ENCODE measurements at regions not wholly inside any gene's neighbourhood (a gene's known extent, or its start where the extent isn't known, plus 50 kb on each side); places are given as distances from the start of the nearest gene placed in this dataset.

DNA sequence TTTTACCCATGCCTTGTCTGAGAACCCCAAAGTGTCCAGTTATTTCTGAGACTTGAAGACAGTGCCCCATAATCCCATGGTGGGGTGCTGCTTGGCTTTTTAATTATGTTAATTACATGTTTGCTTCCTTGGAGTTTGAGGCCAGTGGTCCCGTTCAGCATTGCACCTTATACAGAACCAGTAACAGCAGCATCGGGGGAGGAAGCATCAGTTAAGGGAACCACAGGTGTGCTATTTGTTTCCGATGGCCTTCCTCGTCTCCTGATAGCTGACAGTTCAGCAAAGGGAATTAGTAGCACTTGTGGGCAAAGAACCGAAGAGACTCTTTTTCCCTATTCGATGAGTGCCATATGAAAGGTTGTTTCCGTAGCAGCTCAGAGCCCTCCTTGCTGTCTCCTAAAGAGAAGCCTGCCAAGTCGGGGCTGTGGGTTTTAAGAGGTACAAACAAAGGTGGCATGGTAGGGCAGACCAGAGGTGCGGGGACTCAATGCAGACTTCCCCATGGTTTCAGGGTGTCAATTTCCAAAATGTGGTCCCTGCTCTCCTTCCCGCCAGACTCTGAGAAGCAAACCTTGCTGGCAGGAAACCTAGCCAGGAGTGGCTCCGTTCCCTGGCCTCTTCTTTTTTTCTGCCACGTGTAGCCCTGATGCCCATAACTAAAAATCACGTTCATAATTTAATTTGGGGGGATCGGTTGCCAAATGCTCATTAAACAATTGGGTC, 225.2 kb upstream of the TSHZ3 start:
- DNase-seq (ENCODE audit: low read depth, low spot score) = peak; percentile 25
- Histone ChIP-seq H3K4me3 (ENCODE audit: low read length) (no peak overlapping the region), H3K27ac (ENCODE audit: low read length) (no peak overlapping the region), H3K4me1 (ENCODE audit: control insufficient read depth, insufficient read depth, low read length) (no peaks in the 10 kb centered on the region), H3K27me3 (ENCODE audit: control insufficient read depth, insufficient read depth, low read length) (no peaks in the 10 kb centered on the region), H3K36me3 (ENCODE audit: control insufficient read depth, insufficient read depth, low read length) (no peaks in the 10 kb centered on the region), H3K9me3 (ENCODE audit: control insufficient read depth, insufficient read depth, low read length) (no peaks in the 10 kb centered on the region)
- WGBS (ENCODE audit: insufficient coverage, insufficient read length) = no CpG with 5 or more reads among the region's 14 CpGs

GRCh38 chr19:31575846-31576335, 226.7 kb upstream of the TSHZ3 start:
- H3K9me3 ChIP-seq (ENCODE audit: control insufficient read depth, insufficient read depth, low read length) = no peaks in the 10 kb centered on the region
- H3K36me3 ChIP-seq (ENCODE audit: control insufficient read depth, insufficient read depth, low read length) = no peaks in the 10 kb centered on the region
- no peaks in the 10 kb centered on the region for H3K27me3 ChIP-seq (ENCODE audit: control insufficient read depth, insufficient read depth, low read length)
- no peak overlapping the region for H3K27ac ChIP-seq (ENCODE audit: low read length)
- no peak overlapping the region for H3K4me3 ChIP-seq (ENCODE audit: low read length)
- H3K4me1 ChIP-seq (ENCODE audit: control insufficient read depth, insufficient read depth, low read length) = no peaks in the 10 kb centered on the region
- WGBS (ENCODE audit: insufficient coverage, insufficient read length) = no CpG with 5 or more reads among the region's 11 CpGs
- no peak for DNase-seq (ENCODE audit: low read depth, low spot score)

DNA sequence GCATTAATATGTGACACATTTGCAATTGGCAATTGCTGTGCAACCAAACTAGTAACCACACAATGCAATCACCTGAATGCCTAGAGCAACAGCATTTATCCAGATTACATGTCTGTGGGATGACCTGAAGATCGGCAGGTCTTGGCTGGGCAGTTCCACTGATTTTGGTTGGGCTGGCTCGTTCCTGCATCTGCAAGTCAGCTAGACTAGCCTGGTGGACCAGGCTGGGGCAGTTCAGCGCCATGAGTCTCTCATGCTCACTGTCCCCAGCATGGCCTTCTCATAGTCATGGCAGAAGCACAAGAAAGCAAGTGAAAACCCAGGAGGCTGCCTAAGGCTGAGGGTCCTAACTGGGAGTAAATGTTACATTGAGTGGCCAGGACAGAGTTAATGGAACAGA, 229.1 kb upstream of the TSHZ3 start:
- no peak for DNase-seq (ENCODE audit: low read depth, low spot score)
- no CpG with 5 or more reads among the region's 3 CpGs for WGBS (ENCODE audit: insufficient coverage, insufficient read length)
- Histone ChIP-seq H3K4me1 (ENCODE audit: control insufficient read depth, insufficient read depth, low read length) (no peaks in the 10 kb centered on the region), H3K4me3 (ENCODE audit: low read length) (no peak overlapping the region), H3K27ac (ENCODE audit: low read length) (no peak overlapping the region), H3K27me3 (ENCODE audit: control insufficient read depth, insufficient read depth, low read length) (no peaks in the 10 kb centered on the region), H3K9me3 (ENCODE audit: control insufficient read depth, insufficient read depth, low read length) (no peaks in the 10 kb centered on the region), H3K36me3 (ENCODE audit: control insufficient read depth, insufficient read depth, low read length) (no peaks in the 10 kb centered on the region)

GRCh38 chr19:31583148-31583547, 233.9 kb upstream of the TSHZ3 start:
- Histone ChIP-seq H3K4me1 (ENCODE audit: control insufficient read depth, insufficient read depth, low read length) (no peaks in the 10 kb centered on the region), H3K27me3 (ENCODE audit: control insufficient read depth, insufficient read depth, low read length) (no peaks in the 10 kb centered on the region), H3K36me3 (ENCODE audit: control insufficient read depth, insufficient read depth, low read length) (no peaks in the 10 kb centered on the region), H3K27ac (ENCODE audit: low read length) (no peak overlapping the region), H3K9me3 (ENCODE audit: control insufficient read depth, insufficient read depth, low read length) (no peaks in the 10 kb centered on the region), H3K4me3 (ENCODE audit: low read length) (no peak overlapping the region)
- no peak for DNase-seq (ENCODE audit: low read depth, low spot score)
- whole genome bisulfite sequencing (ENCODE audit: insufficient coverage, insufficient read length) = no CpG with 5 or more reads among the region's 1 CpG

GRCh38 chr19:31586282-31586681, 237.0 kb upstream of the TSHZ3 start:
- no peak overlapping the region for H3K4me3 ChIP-seq (ENCODE audit: low read length)
- no peaks in the 10 kb centered on the region for H3K9me3 ChIP-seq (ENCODE audit: control insufficient read depth, insufficient read depth, low read length)
- no peaks in the 10 kb centered on the region for H3K36me3 ChIP-seq (ENCODE audit: control insufficient read depth, insufficient read depth, low read length)
- no peak for DNase-seq (ENCODE audit: low read depth, low spot score)
- no peak overlapping the region for H3K27ac ChIP-seq (ENCODE audit: low read length)
- no CpG with 5 or more reads among the region's 3 CpGs for WGBS (ENCODE audit: insufficient coverage, insufficient read length)
- H3K4me1 ChIP-seq (ENCODE audit: control insufficient read depth, insufficient read depth, low read length) = 0 out of 2 replicates have a peak, but pooled peaks cover 2% of the 10 kb centered on the region
- no peaks in the 10 kb centered on the region for H3K27me3 ChIP-seq (ENCODE audit: control insufficient read depth, insufficient read depth, low read length)

- no peaks in the 10 kb centered on the region for H3K36me3 ChIP-seq (ENCODE audit: control insufficient read depth, insufficient read depth, low read length)
- 0 out of 2 replicates have a peak, but pooled peaks cover 2% of the 10 kb centered on the region for H3K4me1 ChIP-seq (ENCODE audit: control insufficient read depth, insufficient read depth, low read length)
- no peak overlapping the region for H3K27ac ChIP-seq (ENCODE audit: low read length)
- no CpG with 5 or more reads among the region's 7 CpGs for WGBS (ENCODE audit: insufficient coverage, insufficient read length)
- no peak overlapping the region for H3K4me3 ChIP-seq (ENCODE audit: low read length)
- no peaks in the 10 kb centered on the region for H3K27me3 ChIP-seq (ENCODE audit: control insufficient read depth, insufficient read depth, low read length)
- no peaks in the 10 kb centered on the region for H3K9me3 ChIP-seq (ENCODE audit: control insufficient read depth, insufficient read depth, low read length)
- peak; percentile 7 for DNase-seq (ENCODE audit: low read depth, low spot score)
Measured at GRCh38 chr19:31589109-31589508, 239.9 kb upstream of the TSHZ3 start.

GRCh38 chr19:31591258-31591657, 242.0 kb upstream of the TSHZ3 start:
- Histone ChIP-seq H3K27ac (ENCODE audit: low read length) (no peak overlapping the region), H3K4me3 (ENCODE audit: low read length) (no peak overlapping the region), H3K4me1 (ENCODE audit: control insufficient read depth, insufficient read depth, low read length) (peaks cover 2% of the 10 kb centered on the region; the same call in 1 of the 2 replicates), H3K9me3 (ENCODE audit: control insufficient read depth, insufficient read depth, low read length) (no peaks in the 10 kb centered on the region), H3K27me3 (ENCODE audit: control insufficient read depth, insufficient read depth, low read length) (no peaks in the 10 kb centered on the region), H3K36me3 (ENCODE audit: control insufficient read depth, insufficient read depth, low read length) (no peaks in the 10 kb centered on the region)
- WGBS (ENCODE audit: insufficient coverage, insufficient read length) = no CpG with 5 or more reads among the region's 1 CpG
- DNase-seq (ENCODE audit: low read depth, low spot score) = no peak

DNA sequence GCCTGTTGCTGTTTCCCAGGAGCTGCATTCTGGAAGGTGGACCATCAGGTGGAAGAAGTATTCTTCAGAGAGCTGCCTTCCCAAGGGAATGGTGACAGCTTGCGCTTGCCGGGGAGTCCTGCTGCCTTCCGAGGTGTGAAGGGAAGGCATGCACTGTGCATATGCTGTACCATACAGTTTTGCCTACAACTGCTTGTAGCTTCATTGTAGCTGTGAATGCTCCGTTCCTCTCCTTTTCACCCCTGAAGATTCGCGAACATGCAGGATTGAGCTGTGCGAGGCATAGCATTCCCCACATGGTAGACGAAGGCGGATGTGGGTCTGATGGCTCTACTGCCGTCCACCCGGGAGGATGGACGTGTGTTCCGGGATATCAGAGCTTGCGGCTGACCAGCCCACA, 243.2 kb upstream of the TSHZ3 start:
- peaks cover 2% of the 10 kb centered on the region; the same call in 1 of the 2 replicates for H3K4me1 ChIP-seq (ENCODE audit: control insufficient read depth, insufficient read depth, low read length)
- H3K27ac ChIP-seq (ENCODE audit: low read length) = no peak overlapping the region
- no peaks in the 10 kb centered on the region for H3K9me3 ChIP-seq (ENCODE audit: control insufficient read depth, insufficient read depth, low read length)
- no CpG with 5 or more reads among the region's 14 CpGs for WGBS (ENCODE audit: insufficient coverage, insufficient read length)
- no peaks in the 10 kb centered on the region for H3K36me3 ChIP-seq (ENCODE audit: control insufficient read depth, insufficient read depth, low read length)
- DNase-seq (ENCODE audit: low read depth, low spot score) = no peak
- no peak overlapping the region for H3K4me3 ChIP-seq (ENCODE audit: low read length)
- H3K27me3 ChIP-seq (ENCODE audit: control insufficient read depth, insufficient read depth, low read length) = no peaks in the 10 kb centered on the region

DNA sequence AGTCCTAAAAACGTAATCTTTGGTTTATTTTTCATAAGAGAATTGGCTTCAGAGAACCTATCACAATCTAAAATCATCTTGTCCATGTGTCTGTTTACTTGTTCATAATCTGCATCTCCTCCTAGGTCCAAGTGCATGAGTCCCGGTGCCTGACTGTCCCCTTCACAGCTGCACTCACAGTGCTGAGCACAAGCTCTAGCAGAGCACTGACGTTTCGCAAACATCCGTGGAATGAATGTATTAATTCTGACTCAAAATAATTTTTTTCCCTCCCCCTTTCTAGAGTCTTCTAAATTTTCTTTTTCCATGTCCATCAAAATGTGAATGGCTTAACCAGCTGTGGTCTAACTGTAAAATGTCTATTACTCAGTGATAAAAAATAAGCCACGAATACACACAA, 245.5 kb upstream of the TSHZ3 start:
- no peaks in the 10 kb centered on the region for H3K9me3 ChIP-seq (ENCODE audit: control insufficient read depth, insufficient read depth, low read length)
- H3K4me3 ChIP-seq (ENCODE audit: low read length) = no peak overlapping the region
- no CpG with 5 or more reads among the region's 6 CpGs for WGBS (ENCODE audit: insufficient coverage, insufficient read length)
- H3K36me3 ChIP-seq (ENCODE audit: control insufficient read depth, insufficient read depth, low read length) = no peaks in the 10 kb centered on the region
- DNase-seq (ENCODE audit: low read depth, low spot score) = no peak
- no peaks in the 10 kb centered on the region for H3K27me3 ChIP-seq (ENCODE audit: control insufficient read depth, insufficient read depth, low read length)
- H3K27ac ChIP-seq (ENCODE audit: low read length) = no peak overlapping the region
- H3K4me1 ChIP-seq (ENCODE audit: control insufficient read depth, insufficient read depth, low read length) = no peaks in the 10 kb centered on the region; the same call in 1 of the 2 replicates

DNA sequence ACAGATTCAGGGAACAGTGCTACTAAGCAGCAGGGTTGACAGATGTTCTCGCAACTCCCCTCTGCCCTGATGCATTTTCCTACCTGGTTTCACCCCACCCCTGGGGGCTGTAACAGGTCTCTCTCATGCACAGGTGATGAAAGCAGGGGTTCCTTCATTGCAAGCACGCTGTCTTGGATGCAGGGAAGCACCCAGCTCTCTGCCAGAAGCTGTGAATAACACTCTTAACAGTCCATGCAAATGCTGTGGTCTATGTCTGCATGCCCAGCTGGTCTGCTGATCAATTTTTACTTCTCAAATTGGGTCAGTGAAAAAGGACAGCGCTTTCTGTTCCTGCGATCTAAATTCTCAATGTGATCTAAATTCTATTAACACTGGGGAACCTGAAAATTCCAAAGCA, 246.3 kb upstream of the TSHZ3 start:
- no peaks in the 10 kb centered on the region for H3K36me3 ChIP-seq (ENCODE audit: control insufficient read depth, insufficient read depth, low read length)
- no CpG with 5 or more reads among the region's 4 CpGs for WGBS (ENCODE audit: insufficient coverage, insufficient read length)
- DNase-seq (ENCODE audit: low read depth, low spot score) = no peak

GRCh38 chr19:31596751-31597150, 247.5 kb upstream of the TSHZ3 start:
- no peaks in the 10 kb centered on the region for H3K27me3 ChIP-seq (ENCODE audit: control insufficient read depth, insufficient read depth, low read length)
- H3K36me3 ChIP-seq (ENCODE audit: control insufficient read depth, insufficient read depth, low read length) = no peaks in the 10 kb centered on the region
- no peaks in the 10 kb centered on the region; the same call in 1 of the 2 replicates for H3K4me1 ChIP-seq (ENCODE audit: control insufficient read depth, insufficient read depth, low read length)
- H3K4me3 ChIP-seq (ENCODE audit: low read length) = no peak overlapping the region
- no peak for DNase-seq (ENCODE audit: low read depth, low spot score)
- H3K27ac ChIP-seq (ENCODE audit: low read length) = no peak overlapping the region
- WGBS (ENCODE audit: insufficient coverage, insufficient read length) = no CpG with 5 or more reads among the region's 8 CpGs
- no peaks in the 10 kb centered on the region for H3K9me3 ChIP-seq (ENCODE audit: control insufficient read depth, insufficient read depth, low read length)

More for the DNA sequence above, 246.3 kb upstream of the TSHZ3 start:
- no peaks in the 10 kb centered on the region for H3K27me3 ChIP-seq (ENCODE audit: control insufficient read depth, insufficient read depth, low read length)
- no peaks in the 10 kb centered on the region for H3K9me3 ChIP-seq (ENCODE audit: control insufficient read depth, insufficient read depth, low read length)
- H3K27ac ChIP-seq (ENCODE audit: low read length) = no peak overlapping the region
- no peaks in the 10 kb centered on the region; the same call in 1 of the 2 replicates for H3K4me1 ChIP-seq (ENCODE audit: control insufficient read depth, insufficient read depth, low read length)
- H3K4me3 ChIP-seq (ENCODE audit: low read length) = no peak overlapping the region

Measured in iPS DF 6.9 (cell line).